ENCODE measurements at regions not wholly inside any gene's neighbourhood (a gene's known extent, or its start where the extent isn't known, plus 50 kb on each side); places are given as distances from the start of the nearest gene placed in this dataset.

DNA sequence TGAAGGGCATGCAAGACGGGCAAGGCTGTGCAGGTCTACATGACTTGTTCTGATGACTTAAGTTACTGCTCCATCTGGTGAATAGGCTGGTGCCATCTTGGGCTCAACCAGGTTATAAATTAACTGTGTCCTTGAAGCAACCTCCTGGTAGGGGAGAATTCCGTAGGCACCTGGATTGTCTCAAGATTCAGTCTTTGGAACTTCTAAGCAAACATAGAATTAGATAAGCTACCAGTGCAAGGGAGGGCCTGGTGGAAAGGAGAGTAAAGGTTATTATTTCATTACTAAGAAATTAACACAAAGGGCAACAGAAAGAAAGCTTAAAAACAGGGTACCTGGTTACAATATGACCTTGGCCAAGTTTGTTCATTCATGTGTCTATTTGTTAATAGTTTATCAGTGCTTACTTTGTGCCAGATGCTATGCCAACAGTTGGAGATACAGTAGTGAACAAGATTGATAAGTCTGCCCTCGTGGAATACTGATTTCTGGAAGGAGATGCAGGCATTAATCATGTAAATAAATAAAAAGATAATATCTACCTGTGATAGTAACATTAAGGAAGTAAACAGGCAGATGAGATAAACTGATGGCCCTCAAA is 107.0 kb upstream of the PALS2 start:
- Histone ChIP-seq H3K27ac (peak overlapping the region in 2 of 4 donors; percentile 10 to 50), H3K36me3 (no peaks in the 10 kb centered on the region), H3K4me3 (no peak overlapping the region), H3K9me3 (no peaks in the 10 kb centered on the region), H3K27me3 (no peaks in the 10 kb centered on the region), H3K4me1 (peaks cover 0 to 5% (median 0%) of the 10 kb centered on the region in 4 donors)
- TF ChIP-seq POLR2A (IDR thresholded peaks at IDR 0.05) (no peak), CTCF (IDR thresholded peaks at IDR 0.05) (no peak)
- DNase-seq: peak in 1 of 3 donors; percentile 56

DNA sequence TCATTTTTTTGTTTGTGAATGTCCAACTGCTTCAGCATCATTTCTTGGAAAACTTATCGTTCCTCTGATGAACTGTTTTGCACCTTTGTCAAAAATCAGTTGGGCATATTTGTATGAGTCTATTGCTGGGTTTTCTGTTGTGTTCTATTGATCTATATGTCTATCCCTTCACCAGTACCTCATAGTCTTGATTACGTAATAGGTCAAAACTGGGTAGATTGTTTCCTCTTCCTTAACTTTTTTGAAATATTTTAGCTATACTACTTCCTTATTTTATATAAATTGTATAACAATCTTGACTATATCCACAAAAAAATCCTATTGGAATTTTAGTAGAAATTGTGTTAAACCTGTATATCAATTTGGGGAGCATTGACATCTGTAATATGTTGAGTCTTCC is 104.1 kb upstream of the PALS2 start:
- H3K36me3 ChIP-seq: no peaks in the 10 kb centered on the region
- no peak overlapping the region for H3K27ac ChIP-seq
- no peaks in the 10 kb centered on the region for H3K4me1 ChIP-seq
- no peak for TF ChIP-seq CTCF (IDR thresholded peaks at IDR 0.05)
- no peak for TF ChIP-seq POLR2A (IDR thresholded peaks at IDR 0.05)
- no peaks in the 10 kb centered on the region for H3K27me3 ChIP-seq
- no peaks in the 10 kb centered on the region for H3K9me3 ChIP-seq
- no peak for DNase-seq
- no peak overlapping the region for H3K4me3 ChIP-seq

DNA sequence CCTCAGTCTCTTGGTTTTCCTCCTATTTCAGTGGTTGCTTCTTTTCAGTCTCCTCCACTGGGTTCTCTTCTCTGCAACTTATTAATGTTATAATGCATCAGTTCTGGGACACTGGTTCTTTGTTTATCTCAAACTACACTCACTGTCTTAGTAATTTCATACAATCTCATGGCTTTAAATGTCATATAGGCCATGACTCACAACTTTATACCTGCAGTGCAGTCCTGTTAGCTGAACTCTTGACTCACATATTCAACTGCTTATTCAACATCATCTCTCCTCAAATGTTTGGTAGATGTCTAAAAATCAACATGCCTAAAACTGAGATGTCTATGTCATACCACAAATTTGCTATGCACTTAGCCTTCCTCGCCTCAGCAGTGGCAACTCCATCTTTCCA is 101.2 kb upstream of the PALS2 start:
- H3K36me3 ChIP-seq: no peaks in the 10 kb centered on the region
- no peaks in the 10 kb centered on the region for H3K4me1 ChIP-seq
- TF ChIP-seq POLR2A (IDR thresholded peaks at IDR 0.05): no peak
- no peak for TF ChIP-seq CTCF (IDR thresholded peaks at IDR 0.05)
- DNase-seq: no peak
- H3K27me3 ChIP-seq: no peaks in the 10 kb centered on the region
- H3K27ac ChIP-seq: no peak overlapping the region
- H3K9me3 ChIP-seq: no peaks in the 10 kb centered on the region
- no peak overlapping the region for H3K4me3 ChIP-seq

DNA sequence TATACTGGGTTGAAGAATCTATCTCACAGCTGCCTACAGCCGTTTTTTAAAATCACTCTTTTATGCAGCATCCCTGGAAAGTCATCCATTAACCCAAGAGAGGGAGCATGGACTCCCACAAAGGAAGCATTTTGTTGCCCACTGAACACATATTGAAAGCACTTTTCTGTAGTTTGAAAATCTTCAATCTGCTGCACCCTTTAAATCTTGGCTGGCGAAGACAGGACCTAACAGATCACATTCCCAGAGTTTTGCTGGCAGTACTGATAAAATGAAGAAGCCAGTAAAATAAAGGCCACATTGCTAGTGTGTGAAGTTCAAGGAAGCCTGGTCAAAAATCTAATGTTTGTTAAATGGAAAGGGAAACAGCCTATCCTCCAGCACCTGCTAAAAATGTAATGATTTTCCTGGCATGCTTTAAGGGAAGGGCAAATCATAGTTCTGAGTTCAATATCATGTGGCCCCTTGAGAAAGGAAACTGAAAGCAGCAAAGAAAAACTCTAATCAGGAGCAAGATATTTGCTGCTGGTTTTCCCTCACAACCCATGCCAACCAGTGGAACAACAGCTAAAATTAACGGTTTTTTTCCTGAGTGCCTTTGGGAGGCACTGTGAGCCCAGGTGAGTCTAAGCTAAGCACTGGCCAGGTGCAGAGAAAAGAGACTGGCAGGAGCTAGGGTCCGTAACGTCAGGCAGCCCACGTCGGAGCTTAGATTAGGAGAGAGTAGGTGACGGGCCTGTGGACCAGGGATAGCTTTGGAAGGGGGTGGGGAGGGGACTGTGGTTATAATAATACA is 97.9 kb upstream of the PALS2 start:
- H3K4me3 ChIP-seq: no peak overlapping the region
- TF ChIP-seq CTCF (IDR thresholded peaks at IDR 0.05) (no peak), POLR2A (IDR thresholded peaks at IDR 0.05) (no peak)
- H3K36me3 ChIP-seq: no peaks in the 10 kb centered on the region
- no peaks in the 10 kb centered on the region for H3K4me1 ChIP-seq
- H3K27ac ChIP-seq: no peak overlapping the region
- H3K27me3 ChIP-seq: no peaks in the 10 kb centered on the region
- H3K9me3 ChIP-seq: no peaks in the 10 kb centered on the region
- no peak for DNase-seq

DNA sequence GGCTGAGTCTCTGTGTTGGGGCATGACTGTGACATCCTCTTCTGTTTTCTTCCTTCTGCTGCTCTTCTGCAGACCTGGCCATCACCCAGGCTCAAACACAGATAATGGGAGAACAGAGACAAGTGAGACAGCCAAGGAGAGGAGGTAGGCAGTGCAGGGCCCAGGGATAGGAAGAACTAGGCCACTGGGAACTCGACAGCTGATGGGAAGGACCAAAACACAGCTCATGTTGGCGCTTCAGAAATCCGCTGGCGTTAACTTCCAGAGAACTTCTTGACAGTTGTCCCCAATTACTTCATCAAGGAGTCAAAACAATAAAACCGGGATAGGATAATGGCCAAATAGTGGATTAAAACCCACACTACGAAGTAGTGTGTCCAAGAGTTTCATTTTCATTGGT is 97.0 kb upstream of the PALS2 start:
- no peaks in the 10 kb centered on the region for H3K27me3 ChIP-seq
- DNase-seq: no peak
- H3K36me3 ChIP-seq: no peaks in the 10 kb centered on the region
- no peak overlapping the region for H3K4me3 ChIP-seq
- H3K27ac ChIP-seq: no peak overlapping the region
- TF ChIP-seq CTCF (IDR thresholded peaks at IDR 0.05) (no peak), POLR2A (IDR thresholded peaks at IDR 0.05) (no peak)
- no peaks in the 10 kb centered on the region for H3K4me1 ChIP-seq
- no peaks in the 10 kb centered on the region for H3K9me3 ChIP-seq
